HepG2 (cell line): ENCODE measurements at regions not wholly inside any gene's neighbourhood (a gene's known extent, or its start where the extent isn't known, plus 50 kb on each side); places are given as distances from the start of the nearest gene placed in this dataset.

Source experiments
- ATAC-seq: fragments of 200-7000 bp; cut with Tn5 transposase; 3 replicates; pipeline ENCODE4 v1.9.1; 2020; ENCODE audit warnings: mild to moderate bottlenecking, moderate library complexity
- BruUV-seq: library from RNA; stranded (reverse); fragments of 400-500 nt; replicated peaks from 2 replicates; lab custom pipeline; 2021; lab: Mats Ljungman, UMichigan
- CTCF ChIA-PET: fragments of 300-600 bp; formaldehyde crosslinking; extraction: SDS; loops from one replicate; lab custom pipeline; 2021; ENCODE audit warnings: low total read pairs, inconsistent platforms, low intra/inter-chr PET ratio; lab: Yijun Ruan, JAX
- POLR2A ChIA-PET: fragments of 350-600 bp; sonication (Branson Sonifier 250); formaldehyde crosslinking; loops from one replicate; lab custom pipeline; 2020; ENCODE audit warnings: antibody characterized with exemption, inconsistent platforms; lab: Yijun Ruan, JAX
- DNase-seq: peaks from one replicate; pipeline ENCODE4 v3.0.0-alpha.2; 2015; ENCODE audit warnings: low spot score
- FAIRE-seq: peaks from 3 replicates; lab custom pipeline; 2011; peaks lifted over from hg19 to GRCh38; lab: Jason Lieb, UNC
- H2AFZ ChIP-seq: one replicate; pipeline ENCODE4 v1.6.1; 2011; ENCODE audit warnings: low read length, inconsistent platforms
- H3K27ac ChIP-seq: fragments of 300-600 bp; 3 replicates; pipeline ENCODE4 v1.8.0; 2011; ENCODE audit warnings: mixed run types, mild to moderate bottlenecking, mixed read lengths, low read length, inconsistent platforms; ENCODE audit not compliant: insufficient read depth; ENCODE audit errors: extremely low read length
- H3K27me3 ChIP-seq, 2 experiments: fragments of 200-600 bp in 1 of 2; 2 replicates in 1 of 2; 3 replicates in 1 of 2; pipeline versions ENCODE4 v1.6.0 to v1.8.0; 2011; ENCODE audit warnings: low read length in 2 of 2, mild to moderate bottlenecking in 2 of 2, moderate library complexity in 2 of 2, inconsistent platforms in 1 of 2; ENCODE audit not compliant: insufficient read depth in 2 of 2, control insufficient read depth in 1 of 2
- H3K36me3 ChIP-seq, 2 experiments: fragments of 200-600 bp in 1 of 2; replicated peaks in 1 of 2; 2 replicates in 1 of 2; 3 replicates in 1 of 2; pipeline versions ENCODE4 v1.5.1 to v1.8.0; 2011; ENCODE audit warnings: low read length in 2 of 2, inconsistent platforms in 1 of 2; ENCODE audit not compliant: insufficient read depth in 2 of 2, control insufficient read depth in 1 of 2
- H3K4me1 ChIP-seq: 2 replicates; pipeline ENCODE4 v1.5.1; 2012; ENCODE audit warnings: low read length, inconsistent platforms; ENCODE audit not compliant: insufficient read depth
- H3K4me2 ChIP-seq: 2 replicates; pipeline ENCODE4 v1.6.0; 2011; ENCODE audit warnings: low read depth, low read length, inconsistent platforms
- H3K4me3 ChIP-seq, 3 experiments: fragments of 200-600 bp in 1 of 3; sonication (generic), shearing (Covaris generic) in 1 of 3; replicated peaks in 1 of 3; 2 replicates each; pipeline ENCODE4 v1.5.1; 2011 to 2016; ENCODE audit warnings: low read length in 3 of 3, inconsistent platforms in 2 of 3, low read depth in 2 of 3, mild to moderate bottlenecking in 2 of 3, control low read depth in 1 of 3, mixed read lengths in 1 of 3; ENCODE audit not compliant: insufficient read depth in 1 of 3
- H3K79me2 ChIP-seq: one replicate; pipeline ENCODE4 v1.6.1; 2011; ENCODE audit warnings: low read length, inconsistent platforms; ENCODE audit not compliant: insufficient read depth
- H3K9ac ChIP-seq: 2 replicates; pipeline ENCODE4 v1.6.0; 2011; ENCODE audit warnings: mild to moderate bottlenecking, low read depth, low read length, inconsistent platforms; ENCODE audit not compliant: insufficient read depth
- H3K9me3 ChIP-seq: 2 replicates; pipeline ENCODE4 v1.5.1; 2012; ENCODE audit warnings: mild to moderate bottlenecking, low read length
- H4K20me1 ChIP-seq: 2 replicates; pipeline ENCODE4 v1.6.0; 2011; ENCODE audit warnings: inconsistent platforms, mild to moderate bottlenecking, low read length, moderate library complexity; ENCODE audit not compliant: insufficient read depth
- FOXK2 ChIP-seq: fragments of 450-650 bp; IDR thresholded peaks from 2 replicates; pipeline ENCODE4 v1.6.1; 2016
- GATAD2A ChIP-seq: IDR thresholded peaks from 2 replicates; pipeline ENCODE4 v1.6.1; 2016
- HNF4A ChIP-seq: sonication (generic); formaldehyde crosslinking; IDR thresholded peaks from 2 replicates; pipeline ENCODE4 v1.4.0; 2020; ENCODE audit warnings: missing genetic modification reagents
- HOXA3 ChIP-seq: sonication (generic); formaldehyde crosslinking; IDR thresholded peaks from 2 replicates; pipeline ENCODE4 v1.5.0; 2020; ENCODE audit warnings: missing genetic modification reagents
- JUND ChIP-seq: sonication (generic); formaldehyde crosslinking; IDR thresholded peaks from 2 replicates; pipeline ENCODE4 v1.8.0; 2022; ENCODE audit warnings: mild to moderate bottlenecking, missing genetic modification reagents
- NR2F6 ChIP-seq, 2 experiments: IDR thresholded peaks; 2 replicates each; pipeline ENCODE4 v1.6.1; 2016; ENCODE audit warnings: antibody characterized with exemption in 1 of 2, mild to moderate bottlenecking in 1 of 2
- SAP130 ChIP-seq: IDR thresholded peaks from 2 replicates; pipeline ENCODE4 v1.6.1; 2016; ENCODE audit warnings: low read depth
- ZBTB14 ChIP-seq: sonication (generic); formaldehyde crosslinking; IDR thresholded peaks from 2 replicates; pipeline ENCODE4 v1.4.0; 2020; ENCODE audit warnings: missing genetic modification reagents
- ZBTB37 ChIP-seq: sonication (generic); formaldehyde crosslinking; IDR thresholded peaks from 2 replicates; pipeline ENCODE4 v1.4.0; 2020; ENCODE audit warnings: mild to moderate bottlenecking, missing genetic modification reagents
- ZBTB44 ChIP-seq: sonication (generic); formaldehyde crosslinking; IDR thresholded peaks from 2 replicates; pipeline ENCODE4 v1.4.0; 2020; ENCODE audit warnings: missing genetic modification reagents
- ZFP41 ChIP-seq: sonication (generic); formaldehyde crosslinking; IDR thresholded peaks from 2 replicates; pipeline ENCODE4 v1.4.0; 2020; ENCODE audit warnings: mild to moderate bottlenecking, missing genetic modification reagents, borderline replicate concordance
- ZMAT3 ChIP-seq: sonication (generic); formaldehyde crosslinking; conservative IDR thresholded peaks from 2 replicates; pipeline ENCODE4 v1.7.0; 2021; ENCODE audit warnings: missing genetic modification reagents
- ZNF143 ChIP-seq: sonication (generic); formaldehyde crosslinking; IDR thresholded peaks from 2 replicates; pipeline ENCODE4 v1.4.0; 2020; ENCODE audit warnings: missing genetic modification reagents
- ZNF280B ChIP-seq: sonication (generic); formaldehyde crosslinking; IDR thresholded peaks from 2 replicates; pipeline ENCODE4 v1.5.0; 2020; ENCODE audit warnings: missing genetic modification reagents, mild to moderate bottlenecking, borderline replicate concordance
- ZNF317 ChIP-seq: sonication (generic); formaldehyde crosslinking; IDR thresholded peaks from 2 replicates; pipeline ENCODE4 v1.5.0; 2020; ENCODE audit warnings: mild to moderate bottlenecking, missing genetic modification reagents
- ZNF747 ChIP-seq: sonication (generic); formaldehyde crosslinking; IDR thresholded peaks from 2 replicates; pipeline ENCODE4 v1.8.1; 2023; ENCODE audit warnings: missing genetic modification reagents, mild to moderate bottlenecking, borderline replicate concordance
- ZNF761 ChIP-seq: sonication (generic); formaldehyde crosslinking; conservative IDR thresholded peaks from 2 replicates; pipeline ENCODE4 v1.4.0; 2020; ENCODE audit warnings: mild to moderate bottlenecking, missing genetic modification reagents
- ZNF770 ChIP-seq: sonication (generic); formaldehyde crosslinking; IDR thresholded peaks from 2 replicates; pipeline ENCODE4 v1.5.0; 2020; ENCODE audit warnings: mild to moderate bottlenecking, missing genetic modification reagents
- ZNF792 ChIP-seq: IDR thresholded peaks from 2 replicates; pipeline ENCODE4 v1.6.1; 2016
- WGBS: methylation state at CpG from one replicate; pipeline ENCODE4 v1.1.6; 2017; ENCODE audit warnings: low lambda C conversion rate; 5-methylcytosine and 5-hydroxymethylcytosine counted together
- in situ Hi-C: cut with HindIII; loops from 2 replicates; pipeline ENCODE4 v1.10.0; 2017; ENCODE audit warnings: low pct_unique_long_range_greater_than_20kb; ENCODE audit not compliant: extremely low pct_ligation_motif_present
- intact Hi-C: fragments of 100-400 bp; cut with micrococcal nuclease; formaldehyde crosslinking; loops from one replicate; pipeline ENCODE4 v1.10.0; 2022; ENCODE audit not compliant: unreplicated experiment

GRCh38 chr15:31260646-31261265, 65.9 kb upstream of the KLF13 start:
- 56% methylated on average over 10 of the region's 11 CpGs for WGBS
- POLR2A ChIA-PET: no interaction called here
- DNase-seq: no peak
- Histone ChIP-seq H3K9ac (no peak overlapping the region), H3K9me3 (no peaks in the 10 kb centered on the region), H3K36me3 (no peaks in the 10 kb centered on the region), H3K27me3 (no peaks in the 10 kb centered on the region), H3K4me3 (no peak overlapping the region), H3K79me2 (no peaks in the 10 kb centered on the region), H2AFZ (no peak overlapping the region), H3K27ac (no peak overlapping the region), H3K4me2 (0 out of 2 replicates have a peak overlapping the region, but pooled peaks have one; percentile 20), H4K20me1 (no peaks in the 10 kb centered on the region), H3K4me1 (peaks cover 60% of the 10 kb centered on the region)
- FAIRE-seq: no peak
- CTCF ChIA-PET: no interaction called here
- in situ Hi-C loops: no loop called here
- intact Hi-C loops: no loop called here
- no peak for ATAC-seq
- no TSS peak for BruUV-seq
- TF ChIP-seq NR2F6 (IDR thresholded peaks at IDR 0.05): peak; percentile 28; the same call in 1 of the 2 replicates
- no peak for TF ChIP-seq NR2F6 (CRISPR knock-in tag; IDR thresholded peaks at IDR 0.05)
- TF ChIP-seq ZMAT3 (CRISPR knock-in tag): no peak
- 0 out of 2 replicates have a peak, but pooled peaks have one; percentile 16 for TF ChIP-seq HOXA3 (CRISPR knock-in tag)
- no peak for TF ChIP-seq ZBTB44 (CRISPR knock-in tag)
- TF ChIP-seq SAP130: no peak
- TF ChIP-seq ZNF792 (CRISPR knock-in tag): no peak
- TF ChIP-seq ZNF747 (CRISPR knock-in tag): no peak
- no peak for TF ChIP-seq ZNF280B (CRISPR knock-in tag)
- TF ChIP-seq FOXK2: no peak
- no peak for TF ChIP-seq ZBTB14 (CRISPR knock-in tag)
- TF ChIP-seq ZNF143: no peak
- TF ChIP-seq ZNF761 (CRISPR knock-in tag): no peak
- TF ChIP-seq GATAD2A (CRISPR knock-in tag): no peak
- no peak for TF ChIP-seq JUND (CRISPR knock-in tag)
- no peak for TF ChIP-seq ZFP41 (CRISPR knock-in tag)
- 0 out of 2 replicates have a peak, but pooled peaks have one; percentile 2 for TF ChIP-seq ZNF770 (CRISPR knock-in tag)
- TF ChIP-seq ZNF317 (CRISPR knock-in tag): no peak
- no peak for TF ChIP-seq ZBTB37 (CRISPR knock-in tag)
- peak; percentile 50; the same call in 1 of the 2 replicates for TF ChIP-seq HNF4A
